Endodermal cell (in vitro differentiated cells): ENCODE measurements at regions not wholly inside any gene's neighbourhood (a gene's known extent, or its start where the extent isn't known, plus 50 kb on each side); places are given as distances from the start of the nearest gene placed in this dataset.
"Not testable (repeated sequence)": the region's sequence is repeated elsewhere in the genome, so short reads cannot be mapped to it uniquely, and the experiment has no call there.

ENCODE experiments used
- DNase-seq: peaks from one replicate; pipeline ENCODE4 v3.0.0-alpha.2; 2017
- H3K27ac ChIP-seq: 2 replicates; pipeline ENCODE4 v1.5.1; 2013; ENCODE audit warnings: mild to moderate bottlenecking, low read depth, low read length, moderate library complexity
- H3K27me3 ChIP-seq: 2 replicates; pipeline ENCODE4 v1.6.1; 2013; ENCODE audit warnings: mild to moderate bottlenecking, low read length, moderate library complexity; ENCODE audit not compliant: insufficient read depth, control insufficient read depth, poor library complexity, severe bottlenecking
- H3K36me3 ChIP-seq: 2 replicates; pipeline ENCODE4 v1.7.0; 2013; ENCODE audit warnings: mild to moderate bottlenecking, low read length, moderate library complexity; ENCODE audit not compliant: control insufficient read depth, insufficient read depth
- H3K4me1 ChIP-seq: one replicate; pipeline ENCODE4 v1.7.0; 2013; ENCODE audit warnings: low read length; ENCODE audit not compliant: control insufficient read depth, insufficient read depth
- H3K4me3 ChIP-seq: 2 replicates; pipeline ENCODE4 v1.5.1; 2013; ENCODE audit warnings: mild to moderate bottlenecking, low read length, moderate library complexity
- H3K9ac ChIP-seq: 2 replicates; pipeline ENCODE4 v1.6.1; 2013; ENCODE audit warnings: mild to moderate bottlenecking, low read length, moderate library complexity; ENCODE audit not compliant: poor library complexity, severe bottlenecking; ENCODE audit errors: extremely low read depth
- H3K9me3 ChIP-seq: 2 replicates; pipeline ENCODE4 v1.6.1; 2013; ENCODE audit warnings: mild to moderate bottlenecking, low read length, moderate library complexity; ENCODE audit not compliant: control insufficient read depth
- H3K27ac Mint-ChIP-seq: 2 replicates; pipeline ENCODE4 v1.8.0; 2020; ENCODE audit warnings: mixed read lengths
- H3K27me3 Mint-ChIP-seq: 2 replicates; pipeline ENCODE4 v1.8.0; 2021; ENCODE audit warnings: mild to moderate bottlenecking, mixed read lengths; ENCODE audit not compliant: insufficient read depth
- H3K36me3 Mint-ChIP-seq: 2 replicates; pipeline ENCODE4 v1.8.0; 2020; ENCODE audit warnings: low read depth, mixed read lengths
- H3K4me1 Mint-ChIP-seq: 2 replicates; pipeline ENCODE4 v1.8.0; 2020; ENCODE audit warnings: mixed read lengths
- H3K4me3 Mint-ChIP-seq: 2 replicates; pipeline ENCODE4 v1.8.0; 2020; ENCODE audit warnings: mild to moderate bottlenecking, moderate library complexity, mixed read lengths
- H3K9me3 Mint-ChIP-seq: 2 replicates; pipeline ENCODE4 v1.8.0; 2020; ENCODE audit warnings: mild to moderate bottlenecking, mixed read lengths
- CTCF ChIP-seq: fragments of 200-600 bp; sonication (generic); conservative IDR thresholded peaks from 2 replicates; pipeline ENCODE4 v1.5.0; 2021; ENCODE audit warnings: antibody characterized with exemption, mild to moderate bottlenecking
- WGBS, 2 experiments: methylation state at CpG; one replicate each; pipeline versions ENCODE4 v1.1.5 to v1.1.7; 2013; ENCODE audit warnings: missing lambda C conversion rate in 2 of 2, mixed read lengths in 1 of 2; ENCODE audit not compliant: insufficient coverage in 1 of 2, insufficient read length in 1 of 2; 5-methylcytosine and 5-hydroxymethylcytosine counted together

- no peak overlapping the region for H3K4me3 Mint-ChIP-seq
- peaks cover 6% of the 10 kb centered on the region for H3K27me3 Mint-ChIP-seq
- Histone ChIP-seq H3K27me3 (peaks cover 8% of the 10 kb centered on the region), H3K9ac (no peak overlapping the region), H3K9me3 (peaks cover 5% of the 10 kb centered on the region), H3K27ac (no peak overlapping the region), H3K4me3 (no peak overlapping the region), H3K36me3 (no peaks in the 10 kb centered on the region), H3K4me1 (peaks cover 3% of the 10 kb centered on the region)
- DNase-seq = peak; percentile 31
- peaks cover 1% of the 10 kb centered on the region for H3K36me3 Mint-ChIP-seq
- peaks cover 27% of the 10 kb centered on the region for H3K4me1 Mint-ChIP-seq
- no peak for TF ChIP-seq CTCF
- 93 to 94% methylated on average over 6 to 8 of the region's 8 CpGs for WGBS, 2 experiments
- peaks cover 10% of the 10 kb centered on the region for H3K9me3 Mint-ChIP-seq
- H3K27ac Mint-ChIP-seq = no peak overlapping the region
These were observed 186.6 kb upstream of the TSHZ3 start for GRCh38 chr19:31535691-31536460.

GRCh38 chr19:31537136-31537535 is 187.9 kb upstream of the TSHZ3 start:
- H3K4me1 Mint-ChIP-seq = peaks cover 31% of the 10 kb centered on the region
- WGBS, 2 experiments = 96% methylated on average over 3 of the region's 3 CpGs; no CpG with 5 or more reads in 1 of the 2 experiments
- Histone ChIP-seq H3K9ac (no peak overlapping the region), H3K27ac (no peak overlapping the region), H3K4me3 (no peak overlapping the region), H3K27me3 (peaks cover 8% of the 10 kb centered on the region), H3K36me3 (no peaks in the 10 kb centered on the region), H3K4me1 (peaks cover 7% of the 10 kb centered on the region), H3K9me3 (peaks cover 5% of the 10 kb centered on the region)
- peaks cover 1% of the 10 kb centered on the region for H3K36me3 Mint-ChIP-seq
- H3K27me3 Mint-ChIP-seq = peaks cover 6% of the 10 kb centered on the region
- no peak overlapping the region for H3K27ac Mint-ChIP-seq
- no peak for DNase-seq
- TF ChIP-seq CTCF = no peak
- H3K9me3 Mint-ChIP-seq = peaks cover 10% of the 10 kb centered on the region
- H3K4me3 Mint-ChIP-seq = no peak overlapping the region

GRCh38 chr19:31537902-31538301 is 188.7 kb upstream of the TSHZ3 start:
- not testable (repeated sequence) for H3K27me3 Mint-ChIP-seq, H3K36me3 ChIP-seq, H3K9me3 Mint-ChIP-seq, H3K9ac ChIP-seq, H3K36me3 Mint-ChIP-seq, H3K4me1 ChIP-seq, H3K27ac ChIP-seq, H3K4me3 Mint-ChIP-seq, H3K27ac Mint-ChIP-seq, H3K4me3 ChIP-seq, H3K27me3 ChIP-seq, H3K9me3 ChIP-seq
- DNase-seq = peak; percentile 16
- peaks cover 35% of the 10 kb centered on the region for H3K4me1 Mint-ChIP-seq
- 86 to 100% methylated on average over 1 to 5 of the region's 5 CpGs for WGBS, 2 experiments
